Neural progenitor cell (in vitro differentiated cells): ENCODE measurements at regions not wholly inside any gene's neighbourhood (a gene's known extent, or its start where the extent isn't known, plus 50 kb on each side); places are given as distances from the start of the nearest gene placed in this dataset.

ENCODE experiments used
- DNase-seq: peaks from one replicate; pipeline ENCODE4 v3.0.0-alpha.2; 2016; ENCODE audit warnings: low spot score
- H2AFZ ChIP-seq: fragments of 200-600 bp; sonication (generic); replicated peaks from 2 replicates; pipeline ENCODE4 v1.6.1; 2016; ENCODE audit warnings: antibody characterized with exemption
- H3F3A ChIP-seq: fragments of 200-600 bp; sonication (generic); 2 replicates; pipeline ENCODE4 v1.6.1; 2016; ENCODE audit warnings: antibody characterized with exemption, low read depth
- H3K27ac ChIP-seq: fragments of 200-600 bp; sonication (generic); 2 replicates; pipeline ENCODE4 v1.5.1; 2016; ENCODE audit warnings: mild to moderate bottlenecking
- H3K27me3 ChIP-seq: fragments of 200-600 bp; sonication (generic); 2 replicates; pipeline ENCODE4 v1.6.1; 2016; ENCODE audit warnings: mild to moderate bottlenecking, moderate library complexity
- H3K36me3 ChIP-seq: fragments of 200-600 bp; sonication (generic); 2 replicates; pipeline ENCODE4 v1.5.1; 2016
- H3K4me1 ChIP-seq: fragments of 200-600 bp; sonication (generic); 2 replicates; pipeline ENCODE4 v1.6.1; 2016; ENCODE audit warnings: mixed run types
- H3K4me2 ChIP-seq: fragments of 200-600 bp; sonication (generic); 2 replicates; pipeline ENCODE4 v1.6.1; 2016
- H3K4me3 ChIP-seq: fragments of 200-600 bp; sonication (generic); 2 replicates; pipeline ENCODE4 v1.5.1; 2016
- H3K79me2 ChIP-seq: fragments of 200-600 bp; sonication (generic); 2 replicates; pipeline ENCODE4 v1.6.1; 2016; ENCODE audit warnings: low read depth
- H3K9ac ChIP-seq: fragments of 200-600 bp; sonication (generic); 2 replicates; pipeline ENCODE4 v1.6.1; 2016
- H3K9me3 ChIP-seq: fragments of 200-600 bp; sonication (generic); 2 replicates; pipeline ENCODE4 v1.5.1; 2016; ENCODE audit warnings: low read depth
- H4K20me1 ChIP-seq: fragments of 200-600 bp; sonication (generic); 2 replicates; pipeline ENCODE4 v1.6.1; 2016; ENCODE audit warnings: low read depth
- H3K27ac Mint-ChIP-seq: 3 replicates; pipeline ENCODE4 v1.8.0; 2021; ENCODE audit warnings: mixed read lengths
- H3K27me3 Mint-ChIP-seq: 2 replicates; pipeline ENCODE4 v1.8.0; 2022; ENCODE audit warnings: low read depth, mild to moderate bottlenecking, inconsistent platforms, moderate library complexity, mixed read lengths; ENCODE audit not compliant: insufficient read depth
- H3K36me3 Mint-ChIP-seq: 3 replicates; pipeline ENCODE4 v1.8.0; 2021; ENCODE audit warnings: mixed read lengths
- H3K4me1 Mint-ChIP-seq: 3 replicates; pipeline ENCODE4 v1.8.0; 2021; ENCODE audit warnings: mixed read lengths
- H3K4me3 Mint-ChIP-seq: 3 replicates; pipeline ENCODE4 v1.8.0; 2021; ENCODE audit warnings: mild to moderate bottlenecking, moderate library complexity, mixed read lengths
- H3K9me3 Mint-ChIP-seq: 3 replicates; pipeline ENCODE4 v1.8.0; 2020; ENCODE audit warnings: mixed read lengths
- EZH2 ChIP-seq: fragments of 200-600 bp; sonication (generic); IDR thresholded peaks from 2 replicates; pipeline ENCODE4 v1.6.1; 2017; ENCODE audit warnings: antibody characterized with exemption, mild to moderate bottlenecking, moderate library complexity
- EZH2phosphoT487 ChIP-seq: fragments of 200-600 bp; sonication (generic); IDR thresholded peaks from 2 replicates; pipeline ENCODE4 v1.6.1; 2017; ENCODE audit warnings: antibody characterized with exemption
- TF ChIP-seq, protein P1 (sequence below): fragments of 200-600 bp; sonication (generic); IDR thresholded peaks from 2 replicates; pipeline ENCODE4 v1.5.1; 2017; ENCODE audit warnings: antibody characterized with exemption, mild to moderate bottlenecking

DNA sequence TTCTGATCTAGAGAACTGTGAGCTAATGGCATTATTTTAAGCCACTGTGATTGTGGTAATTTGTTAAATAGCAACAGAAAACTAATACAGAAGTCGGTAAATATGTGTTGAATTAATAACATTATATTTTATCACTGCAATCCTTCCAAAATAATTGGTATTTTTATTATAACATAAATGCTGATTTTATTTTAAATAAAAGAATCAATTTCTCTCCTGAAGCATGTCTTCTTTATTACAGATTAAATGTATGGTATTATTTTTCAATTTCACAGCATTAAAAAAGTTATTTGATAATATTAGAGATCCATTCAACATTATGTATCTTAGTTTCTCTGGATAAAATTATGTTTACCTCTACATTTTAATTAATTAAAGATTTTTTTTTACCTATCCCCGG, 165.5 kb upstream of the EDIL3 start:
- H3K36me3 Mint-ChIP-seq = no peaks in the 10 kb centered on the region
- no peak overlapping the region for H3K27ac Mint-ChIP-seq
- no peak overlapping the region for H3K4me3 Mint-ChIP-seq

DNA sequence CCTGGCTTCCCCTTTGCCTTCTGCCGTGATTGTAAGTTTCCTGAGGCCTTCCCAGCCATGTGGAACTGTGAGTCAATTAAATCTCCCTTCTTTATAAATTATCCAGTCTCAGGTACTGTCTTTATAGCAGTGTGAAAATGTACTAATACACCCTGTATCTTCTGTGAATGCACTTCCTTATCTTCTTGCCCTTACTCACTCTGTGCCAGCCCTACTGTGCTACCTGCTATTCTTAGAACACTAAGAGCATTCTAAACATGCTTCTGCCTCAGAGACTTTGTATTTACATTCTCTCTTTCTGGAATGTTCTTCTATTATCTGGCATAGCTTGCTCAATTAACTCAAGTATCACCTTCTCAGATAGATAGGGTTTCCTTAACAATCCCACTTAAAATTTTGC, 164.4 kb upstream of the EDIL3 start:
- Histone ChIP-seq H3K4me3 (no peak overlapping the region), H3K4me1 (no peaks in the 10 kb centered on the region), H3K9ac (no peak overlapping the region), H3K27me3 (no peaks in the 10 kb centered on the region), H4K20me1 (no peaks in the 10 kb centered on the region), H3K27ac (no peak overlapping the region), H3F3A (no peaks in the 10 kb centered on the region), H3K9me3 (no peaks in the 10 kb centered on the region), H3K4me2 (no peak overlapping the region), H3K36me3 (no peaks in the 10 kb centered on the region), H3K79me2 (no peaks in the 10 kb centered on the region), H2AFZ (no peak overlapping the region)
- DNase-seq = no peak
- Mint-ChIP-seq H3K4me1 (no peaks in the 10 kb centered on the region), H3K4me3 (no peak overlapping the region), H3K27ac (no peak overlapping the region), H3K9me3 (no peaks in the 10 kb centered on the region), H3K36me3 (no peaks in the 10 kb centered on the region), H3K27me3 (no peaks in the 10 kb centered on the region)
- no peak for TF ChIP-seq EZH2
- TF ChIP-seq EZH2phosphoT487 = no peak
- TF ChIP-seq, protein P1, sequence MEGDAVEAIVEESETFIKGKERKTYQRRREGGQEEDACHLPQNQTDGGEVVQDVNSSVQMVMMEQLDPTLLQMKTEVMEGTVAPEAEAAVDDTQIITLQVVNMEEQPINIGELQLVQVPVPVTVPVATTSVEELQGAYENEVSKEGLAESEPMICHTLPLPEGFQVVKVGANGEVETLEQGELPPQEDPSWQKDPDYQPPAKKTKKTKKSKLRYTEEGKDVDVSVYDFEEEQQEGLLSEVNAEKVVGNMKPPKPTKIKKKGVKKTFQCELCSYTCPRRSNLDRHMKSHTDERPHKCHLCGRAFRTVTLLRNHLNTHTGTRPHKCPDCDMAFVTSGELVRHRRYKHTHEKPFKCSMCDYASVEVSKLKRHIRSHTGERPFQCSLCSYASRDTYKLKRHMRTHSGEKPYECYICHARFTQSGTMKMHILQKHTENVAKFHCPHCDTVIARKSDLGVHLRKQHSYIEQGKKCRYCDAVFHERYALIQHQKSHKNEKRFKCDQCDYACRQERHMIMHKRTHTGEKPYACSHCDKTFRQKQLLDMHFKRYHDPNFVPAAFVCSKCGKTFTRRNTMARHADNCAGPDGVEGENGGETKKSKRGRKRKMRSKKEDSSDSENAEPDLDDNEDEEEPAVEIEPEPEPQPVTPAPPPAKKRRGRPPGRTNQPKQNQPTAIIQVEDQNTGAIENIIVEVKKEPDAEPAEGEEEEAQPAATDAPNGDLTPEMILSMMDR = no peak

More for the DNA sequence above, 165.5 kb upstream of the EDIL3 start:
- Histone ChIP-seq H4K20me1 (no peaks in the 10 kb centered on the region), H3K9me3 (no peaks in the 10 kb centered on the region), H3K4me1 (no peaks in the 10 kb centered on the region), H3F3A (no peaks in the 10 kb centered on the region), H3K4me2 (no peak overlapping the region), H3K27ac (no peak overlapping the region), H2AFZ (no peak overlapping the region), H3K36me3 (no peaks in the 10 kb centered on the region), H3K79me2 (no peaks in the 10 kb centered on the region), H3K4me3 (no peak overlapping the region), H3K27me3 (no peaks in the 10 kb centered on the region), H3K9ac (no peak overlapping the region)
- no peaks in the 10 kb centered on the region for H3K27me3 Mint-ChIP-seq
- H3K4me1 Mint-ChIP-seq = no peaks in the 10 kb centered on the region
- DNase-seq = no peak
- no peaks in the 10 kb centered on the region for H3K9me3 Mint-ChIP-seq
- TF ChIP-seq, protein P1 = no peak
- TF ChIP-seq EZH2 (no peak), EZH2phosphoT487 (no peak)

DNA sequence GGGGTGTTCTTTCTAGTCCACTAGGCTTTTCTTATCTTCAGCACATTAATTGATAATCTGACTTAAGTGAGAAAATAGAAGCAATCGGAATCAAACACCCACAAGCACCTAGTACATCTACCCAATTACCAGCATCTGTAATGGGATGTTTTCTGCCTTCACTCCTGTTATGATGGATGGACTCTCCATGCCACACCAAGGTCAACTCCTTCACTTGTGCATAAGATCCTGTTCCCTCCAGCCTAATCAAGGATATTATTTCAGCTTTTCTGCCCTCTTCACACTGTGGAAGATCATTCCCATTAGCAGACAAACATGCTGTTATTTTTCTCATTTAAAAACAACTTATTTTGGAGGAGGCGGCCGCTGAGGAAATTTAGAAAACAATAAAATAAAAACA, 162.0 kb upstream of the EDIL3 start:
- Mint-ChIP-seq H3K4me3 (no peak overlapping the region), H3K4me1 (no peaks in the 10 kb centered on the region), H3K9me3 (no peaks in the 10 kb centered on the region), H3K36me3 (no peaks in the 10 kb centered on the region), H3K27ac (no peak overlapping the region), H3K27me3 (no peaks in the 10 kb centered on the region)
- no peak overlapping the region for H2AFZ ChIP-seq
- TF ChIP-seq EZH2 (no peak), EZH2phosphoT487 (no peak)
- TF ChIP-seq, protein P1 = no peak
- H3K4me1 ChIP-seq = no peaks in the 10 kb centered on the region
- H3K4me3 ChIP-seq = no peak overlapping the region
- H3K9me3 ChIP-seq = no peaks in the 10 kb centered on the region
- DNase-seq = no peak
- no peaks in the 10 kb centered on the region for H4K20me1 ChIP-seq
- no peak overlapping the region for H3K27ac ChIP-seq
- H3K4me2 ChIP-seq = no peak overlapping the region
- no peaks in the 10 kb centered on the region for H3K36me3 ChIP-seq
- no peaks in the 10 kb centered on the region for H3F3A ChIP-seq
- no peak overlapping the region for H3K9ac ChIP-seq
- H3K27me3 ChIP-seq = no peaks in the 10 kb centered on the region
- no peaks in the 10 kb centered on the region for H3K79me2 ChIP-seq
